Activated CD4-positive, alpha-beta T cell treated with anti-CD3 and anti-CD28 coated beads, Interleukin-2, amount 50 U/mL, for 24 hours (primary cell): ENCODE measurements at regions not wholly inside any gene's neighbourhood (a gene's known extent, or its start where the extent isn't known, plus 50 kb on each side); places are given as distances from the start of the nearest gene placed in this dataset.
A peak's percentile ranks its signal among the peaks of the same experiment; 100 is the strongest.

ENCODE experiments used
- DNase-seq, 2 donors: peaks; one replicate each; pipeline ENCODE4 v3.0.0-alpha.2; 2020; ENCODE audit warnings: low read depth in 1 of 2, low spot score in 1 of 2

- no peak for DNase-seq
These were observed 82.9 kb downstream of the ELOVL4 start for GRCh38 chr6:79864421-79864820.

- no peak for DNase-seq
These were observed 83.4 kb downstream of the ELOVL4 start for GRCh38 chr6:79864001-79864400.

- no peak for DNase-seq
These were observed 83.8 kb downstream of the ELOVL4 start for GRCh38 chr6:79863566-79863965.

- no peak for DNase-seq
These were observed 84.6 kb downstream of the ELOVL4 start for GRCh38 chr6:79862711-79863110.

GRCh38 chr6:79862126-79862525 is 85.2 kb downstream of the ELOVL4 start:
- no peak for DNase-seq

- no peak for DNase-seq
These were observed 86.3 kb downstream of the ELOVL4 start for GRCh38 chr6:79861023-79861422.

- no peak for DNase-seq
These were observed 99.9 kb downstream of the ELOVL4 start for GRCh38 chr6:79847426-79847825.

GRCh38 chr6:79842376-79843040 is 104.8 kb downstream of the ELOVL4 start:
- no peak for DNase-seq

- no peak for DNase-seq
These were observed 105.6 kb downstream of the ELOVL4 start for GRCh38 chr6:79841577-79842375.

GRCh38 chr6:79838851-79839250 is 108.5 kb downstream of the ELOVL4 start:
- no peak for DNase-seq

GRCh38 chr6:79833964-79834284 is 113.4 kb downstream of the ELOVL4 start:
- no peak for DNase-seq

- no peak for DNase-seq
These were observed 113.9 kb downstream of the ELOVL4 start for GRCh38 chr6:79833264-79833963.

GRCh38 chr6:79832723-79833122 is 114.6 kb downstream of the ELOVL4 start:
- DNase-seq: no peak

- DNase-seq: no peak
These were observed 123.2 kb downstream of the ELOVL4 start for GRCh38 chr6:79824202-79824601.

GRCh38 chr6:79821859-79822258 is 125.5 kb downstream of the ELOVL4 start:
- DNase-seq: no peak

- DNase-seq: no peak
These were observed 128.9 kb downstream of the ELOVL4 start for GRCh38 chr6:79818471-79818870.

GRCh38 chr6:79814940-79815339 is 132.4 kb downstream of the ELOVL4 start:
- no peak for DNase-seq

- DNase-seq: peak; percentile 21 to 45
These were observed 133.3 kb downstream of the ELOVL4 start for GRCh38 chr6:79813854-79814709.

- DNase-seq: no peak
These were observed 134.1 kb downstream of the ELOVL4 start for GRCh38 chr6:79813143-79813850.

- no peak for DNase-seq
These were observed 135.2 kb downstream of the ELOVL4 start for GRCh38 chr6:79812195-79812594.

- no peak for DNase-seq
These were observed 136.5 kb downstream of the ELOVL4 start for GRCh38 chr6:79810871-79811270.
